ENCODE measurements at regions not wholly inside any gene's neighbourhood (a gene's known extent, or its start where the extent isn't known, plus 50 kb on each side); places are given as distances from the start of the nearest gene placed in this dataset.

DNA sequence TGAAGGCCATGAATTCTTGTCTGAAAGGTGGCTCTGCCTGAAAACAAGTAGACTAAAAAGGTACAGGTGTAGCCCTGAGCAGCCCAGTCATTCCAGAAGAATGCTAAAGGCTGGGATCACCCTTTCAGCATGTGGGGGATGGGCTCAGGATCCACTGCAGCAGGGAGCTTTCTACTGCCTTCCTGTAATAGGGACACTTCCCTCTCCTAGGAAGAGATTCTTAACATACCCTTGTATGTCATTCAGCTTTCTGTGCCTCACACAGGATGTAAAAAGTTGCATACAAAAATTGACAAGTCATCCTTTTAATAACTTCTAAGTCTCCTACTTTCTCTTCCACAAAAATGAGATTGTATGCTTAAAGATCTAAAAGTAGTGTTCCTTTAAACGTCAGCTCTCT, 123.3 kb downstream of the ZNF518B start:
- no peak for DNase-seq
- H3K9me3 Mint-ChIP-seq (ENCODE audit: low read depth, unreplicated experiment), result no peaks in the 10 kb centered on the region
- TF ChIP-seq, protein P1, sequence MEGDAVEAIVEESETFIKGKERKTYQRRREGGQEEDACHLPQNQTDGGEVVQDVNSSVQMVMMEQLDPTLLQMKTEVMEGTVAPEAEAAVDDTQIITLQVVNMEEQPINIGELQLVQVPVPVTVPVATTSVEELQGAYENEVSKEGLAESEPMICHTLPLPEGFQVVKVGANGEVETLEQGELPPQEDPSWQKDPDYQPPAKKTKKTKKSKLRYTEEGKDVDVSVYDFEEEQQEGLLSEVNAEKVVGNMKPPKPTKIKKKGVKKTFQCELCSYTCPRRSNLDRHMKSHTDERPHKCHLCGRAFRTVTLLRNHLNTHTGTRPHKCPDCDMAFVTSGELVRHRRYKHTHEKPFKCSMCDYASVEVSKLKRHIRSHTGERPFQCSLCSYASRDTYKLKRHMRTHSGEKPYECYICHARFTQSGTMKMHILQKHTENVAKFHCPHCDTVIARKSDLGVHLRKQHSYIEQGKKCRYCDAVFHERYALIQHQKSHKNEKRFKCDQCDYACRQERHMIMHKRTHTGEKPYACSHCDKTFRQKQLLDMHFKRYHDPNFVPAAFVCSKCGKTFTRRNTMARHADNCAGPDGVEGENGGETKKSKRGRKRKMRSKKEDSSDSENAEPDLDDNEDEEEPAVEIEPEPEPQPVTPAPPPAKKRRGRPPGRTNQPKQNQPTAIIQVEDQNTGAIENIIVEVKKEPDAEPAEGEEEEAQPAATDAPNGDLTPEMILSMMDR (IDR thresholded peaks at IDR 0.05; ENCODE audit: unreplicated experiment), result no peak
- H3K4me3 Mint-ChIP-seq (ENCODE audit: low read depth, unreplicated experiment), result no peak overlapping the region
- intact Hi-C loops (cut with micrococcal nuclease; ENCODE audit: unreplicated experiment), result no loop called here
- H3K4me1 Mint-ChIP-seq (ENCODE audit: low read depth, unreplicated experiment), result no peaks in the 10 kb centered on the region
- CTCF ChIA-PET, result no interaction called here
- H3K27me3 Mint-ChIP-seq (ENCODE audit: unreplicated experiment), result peaks cover 45% of the 10 kb centered on the region
- no TSS peak for BruUV-seq (replicated peaks)
- H3K27ac Mint-ChIP-seq (ENCODE audit: unreplicated experiment), result no peak overlapping the region
- H3K36me3 Mint-ChIP-seq (ENCODE audit: insufficient read depth, unreplicated experiment), result no peaks in the 10 kb centered on the region

DNA sequence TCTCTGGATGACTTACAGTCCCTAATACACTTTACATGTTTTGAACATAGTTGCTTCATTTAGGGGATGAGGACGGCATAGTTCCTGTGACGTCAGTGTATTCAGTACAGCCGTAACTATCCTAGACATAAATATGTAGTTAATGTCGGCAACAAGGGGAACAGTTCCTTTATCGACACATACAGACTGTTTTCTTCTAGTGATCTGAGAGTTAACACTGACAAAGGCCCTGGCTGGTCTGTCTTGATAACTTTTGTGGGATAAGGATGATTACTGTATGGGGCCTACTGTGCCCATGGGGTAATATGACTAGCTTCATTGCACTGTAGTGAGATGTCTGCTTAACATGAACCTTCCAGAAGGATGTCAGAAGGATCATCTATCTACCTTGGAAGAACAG, 131.2 kb downstream of the ZNF518B start:
- Mint-ChIP-seq H3K36me3 (ENCODE audit: insufficient read depth, unreplicated experiment) (no peaks in the 10 kb centered on the region), H3K4me1 (ENCODE audit: low read depth, unreplicated experiment) (no peaks in the 10 kb centered on the region), H3K4me3 (ENCODE audit: low read depth, unreplicated experiment) (no peak overlapping the region), H3K27ac (ENCODE audit: unreplicated experiment) (no peak overlapping the region), H3K27me3 (ENCODE audit: unreplicated experiment) (peaks cover 27% of the 10 kb centered on the region), H3K9me3 (ENCODE audit: low read depth, unreplicated experiment) (no peaks in the 10 kb centered on the region)
- intact Hi-C loops (cut with micrococcal nuclease; ENCODE audit: unreplicated experiment), result no loop called here
- BruUV-seq (replicated peaks), result no TSS peak
- TF ChIP-seq, protein P1 (IDR thresholded peaks at IDR 0.05; ENCODE audit: unreplicated experiment), result no peak
- no peak for DNase-seq
- CTCF ChIA-PET, result no interaction called here

DNA sequence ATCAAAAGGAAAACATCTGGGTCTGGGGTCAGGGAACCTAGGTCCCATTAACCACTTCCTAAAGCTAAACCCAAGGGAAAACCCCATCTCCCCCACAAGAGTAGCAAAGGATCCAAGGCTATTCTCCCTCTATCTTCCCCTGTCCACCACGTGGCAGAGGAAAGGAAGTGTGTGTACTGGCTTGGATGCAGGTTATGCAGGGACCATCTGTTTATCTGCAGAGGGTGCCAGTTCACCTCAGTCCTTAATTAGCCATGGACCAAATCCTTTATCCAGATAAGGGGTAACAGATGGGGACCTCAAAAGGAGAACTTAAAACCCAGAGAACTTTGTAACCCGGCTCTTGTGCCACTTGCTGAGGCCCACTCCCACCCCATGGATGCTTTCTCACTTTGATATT, 135.3 kb downstream of the ZNF518B start:
- Mint-ChIP-seq H3K27ac (ENCODE audit: unreplicated experiment) (no peak overlapping the region), H3K9me3 (ENCODE audit: low read depth, unreplicated experiment) (no peaks in the 10 kb centered on the region), H3K36me3 (ENCODE audit: insufficient read depth, unreplicated experiment) (no peaks in the 10 kb centered on the region), H3K4me1 (ENCODE audit: low read depth, unreplicated experiment) (no peaks in the 10 kb centered on the region), H3K27me3 (ENCODE audit: unreplicated experiment) (peaks cover 21% of the 10 kb centered on the region), H3K4me3 (ENCODE audit: low read depth, unreplicated experiment) (no peak overlapping the region)
- DNase-seq, result no peak
- no TSS peak for BruUV-seq (replicated peaks)
- intact Hi-C loops (cut with micrococcal nuclease; ENCODE audit: unreplicated experiment), result no loop called here
- TF ChIP-seq, protein P1 (IDR thresholded peaks at IDR 0.05; ENCODE audit: unreplicated experiment), result no peak
- CTCF ChIA-PET, result no interaction called here

DNA sequence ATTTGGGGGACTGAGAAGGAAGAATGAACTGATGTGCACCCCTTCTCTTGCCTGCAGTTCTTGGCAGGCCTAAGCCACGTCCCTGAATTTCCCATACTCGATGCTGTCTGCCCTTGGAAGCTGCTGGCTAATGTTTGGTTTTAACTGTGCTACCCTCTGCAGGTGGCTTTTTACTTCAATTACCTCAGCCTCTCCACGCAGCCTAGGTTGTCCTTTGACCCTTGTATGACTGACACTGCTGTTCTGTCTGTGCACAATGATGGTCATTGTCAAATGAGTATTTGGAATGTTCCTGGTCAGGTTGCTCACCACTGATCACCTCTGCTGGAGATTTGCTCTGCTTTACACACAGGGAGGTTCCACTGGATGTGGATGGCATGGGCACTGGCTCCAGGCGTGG, 137.1 kb downstream of the ZNF518B start:
- intact Hi-C loops (cut with micrococcal nuclease; ENCODE audit: unreplicated experiment), result no loop called here
- Mint-ChIP-seq H3K4me1 (ENCODE audit: low read depth, unreplicated experiment) (no peaks in the 10 kb centered on the region), H3K4me3 (ENCODE audit: low read depth, unreplicated experiment) (no peak overlapping the region), H3K36me3 (ENCODE audit: insufficient read depth, unreplicated experiment) (no peaks in the 10 kb centered on the region), H3K9me3 (ENCODE audit: low read depth, unreplicated experiment) (no peaks in the 10 kb centered on the region), H3K27me3 (ENCODE audit: unreplicated experiment) (peaks cover 21% of the 10 kb centered on the region), H3K27ac (ENCODE audit: unreplicated experiment) (no peak overlapping the region)
- BruUV-seq (replicated peaks), result no TSS peak
- DNase-seq, result no peak
- TF ChIP-seq, protein P1 (IDR thresholded peaks at IDR 0.05; ENCODE audit: unreplicated experiment), result no peak
- CTCF ChIA-PET, result no interaction called here

DNA sequence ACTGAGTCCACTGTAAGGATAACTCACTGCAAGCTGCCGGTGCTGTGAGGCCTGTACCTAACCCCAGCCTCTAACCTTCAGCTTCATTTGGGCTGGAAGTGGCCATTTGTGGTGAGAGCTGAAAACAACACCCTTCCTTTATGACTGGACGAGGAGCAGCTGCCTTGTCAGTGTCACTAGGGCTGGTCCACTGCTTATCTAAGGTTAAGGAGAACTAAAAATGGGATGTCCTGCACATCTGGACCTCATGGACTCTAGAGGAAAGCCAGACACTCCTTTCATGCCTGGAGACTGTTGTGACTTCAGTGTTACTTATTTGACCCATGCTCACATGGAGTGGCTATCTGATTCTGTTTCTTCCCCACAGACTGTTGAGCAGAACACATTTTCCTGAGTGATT, 139.9 kb downstream of the ZNF518B start:
- CTCF ChIA-PET, result no interaction called here
- BruUV-seq (replicated peaks), result no TSS peak
- TF ChIP-seq, protein P1 (IDR thresholded peaks at IDR 0.05; ENCODE audit: unreplicated experiment), result no peak

More for the DNA sequence above, 139.9 kb downstream of the ZNF518B start:
- Mint-ChIP-seq H3K27me3 (ENCODE audit: unreplicated experiment) (peaks cover 21% of the 10 kb centered on the region), H3K36me3 (ENCODE audit: insufficient read depth, unreplicated experiment) (no peaks in the 10 kb centered on the region), H3K27ac (ENCODE audit: unreplicated experiment) (no peak overlapping the region), H3K9me3 (ENCODE audit: low read depth, unreplicated experiment) (no peaks in the 10 kb centered on the region), H3K4me3 (ENCODE audit: low read depth, unreplicated experiment) (no peak overlapping the region), H3K4me1 (ENCODE audit: low read depth, unreplicated experiment) (no peaks in the 10 kb centered on the region)
- intact Hi-C loops (cut with micrococcal nuclease; ENCODE audit: unreplicated experiment), result no loop called here
- no peak for DNase-seq
